WI38 (cell line): ENCODE measurements at regions not wholly inside any gene's neighbourhood (a gene's known extent, or its start where the extent isn't known, plus 50 kb on each side); places are given as distances from the start of the nearest gene placed in this dataset.

Source experiments
- H3K4me3 ChIP-seq: 2 replicates; pipeline ENCODE4 v1.5.1; 2011; ENCODE audit warnings: low read depth, mild to moderate bottlenecking, control low read depth, low read length
- TF ChIP-seq, protein P1 (sequence below): IDR thresholded peaks from 2 replicates; pipeline ENCODE4 v1.5.1; 2012; ENCODE audit warnings: low read depth, mild to moderate bottlenecking, control low read depth, low read length

GRCh38 chr5:24397601-24398000 lies 247.2 kb downstream of the CDH10 start:
- TF ChIP-seq, protein P1, sequence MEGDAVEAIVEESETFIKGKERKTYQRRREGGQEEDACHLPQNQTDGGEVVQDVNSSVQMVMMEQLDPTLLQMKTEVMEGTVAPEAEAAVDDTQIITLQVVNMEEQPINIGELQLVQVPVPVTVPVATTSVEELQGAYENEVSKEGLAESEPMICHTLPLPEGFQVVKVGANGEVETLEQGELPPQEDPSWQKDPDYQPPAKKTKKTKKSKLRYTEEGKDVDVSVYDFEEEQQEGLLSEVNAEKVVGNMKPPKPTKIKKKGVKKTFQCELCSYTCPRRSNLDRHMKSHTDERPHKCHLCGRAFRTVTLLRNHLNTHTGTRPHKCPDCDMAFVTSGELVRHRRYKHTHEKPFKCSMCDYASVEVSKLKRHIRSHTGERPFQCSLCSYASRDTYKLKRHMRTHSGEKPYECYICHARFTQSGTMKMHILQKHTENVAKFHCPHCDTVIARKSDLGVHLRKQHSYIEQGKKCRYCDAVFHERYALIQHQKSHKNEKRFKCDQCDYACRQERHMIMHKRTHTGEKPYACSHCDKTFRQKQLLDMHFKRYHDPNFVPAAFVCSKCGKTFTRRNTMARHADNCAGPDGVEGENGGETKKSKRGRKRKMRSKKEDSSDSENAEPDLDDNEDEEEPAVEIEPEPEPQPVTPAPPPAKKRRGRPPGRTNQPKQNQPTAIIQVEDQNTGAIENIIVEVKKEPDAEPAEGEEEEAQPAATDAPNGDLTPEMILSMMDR = no peak
- no peak overlapping the region for H3K4me3 ChIP-seq

- TF ChIP-seq, protein P1 = no peak
Observed at GRCh38 chr5:24401773-24402172, 243.0 kb downstream of the CDH10 start.

DNA sequence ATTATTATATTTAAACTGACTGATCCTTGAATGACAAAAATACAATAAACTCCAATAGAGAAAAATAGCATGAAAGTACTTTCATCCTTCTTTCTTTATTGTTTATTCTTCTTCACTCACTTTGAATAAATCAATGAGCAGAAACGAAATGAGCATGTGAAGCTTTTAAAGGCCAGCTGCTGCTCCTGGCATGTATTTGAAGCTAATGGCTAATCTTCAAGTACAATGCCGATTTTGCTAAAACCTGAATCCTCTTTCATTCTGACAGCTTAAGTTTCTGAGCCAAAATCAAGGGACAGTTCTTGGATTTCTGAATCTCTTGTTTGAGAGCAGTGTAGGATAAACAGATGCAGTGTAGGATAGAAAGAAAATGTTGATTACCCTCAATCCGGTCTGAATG lies 237.3 kb downstream of the CDH10 start:
- TF ChIP-seq, protein P1 = no peak
- H3K4me3 ChIP-seq = no peak overlapping the region

More at GRCh38 chr5:24401773-24402172, 243.0 kb downstream of the CDH10 start:
- no peak overlapping the region for H3K4me3 ChIP-seq

GRCh38 chr5:24428345-24428744 lies 216.4 kb downstream of the CDH10 start:
- no peak overlapping the region for H3K4me3 ChIP-seq
- TF ChIP-seq, protein P1 = no peak

GRCh38 chr5:24433555-24433954 lies 211.2 kb downstream of the CDH10 start:
- TF ChIP-seq, protein P1 = no peak
- no peak overlapping the region for H3K4me3 ChIP-seq
